Esophagus squamous epithelium (tissue), 4 donors: ENCODE measurements at regions not wholly inside any gene's neighbourhood (a gene's known extent, or its start where the extent isn't known, plus 50 kb on each side); places are given as distances from the start of the nearest gene placed in this dataset.
"Not testable (repeated sequence)": the region's sequence is repeated elsewhere in the genome, so short reads cannot be mapped to it uniquely, and the experiment has no call there.

Source experiments
- POLR2A ChIP-seq, 4 donors: fragments of 450-650 bp; IDR thresholded peaks; one replicate each; pipeline ENCODE4 v1.6.1; 2017; ENCODE audit warnings: antibody characterized with exemption in 4 of 4, mild to moderate bottlenecking in 4 of 4, moderate library complexity in 3 of 4
- TF ChIP-seq, protein P1 (sequence below), 6 experiments: fragments of 450-650 bp in 4 of 6; fragments of 200-600 bp in 2 of 6; sonication (generic) in 2 of 6; IDR thresholded peaks; one replicate each; pipeline ENCODE4 v1.5.1; 2016 to 2019; ENCODE audit warnings: antibody characterized with exemption in 6 of 6, mild to moderate bottlenecking in 4 of 6, moderate library complexity in 4 of 6

DNA sequence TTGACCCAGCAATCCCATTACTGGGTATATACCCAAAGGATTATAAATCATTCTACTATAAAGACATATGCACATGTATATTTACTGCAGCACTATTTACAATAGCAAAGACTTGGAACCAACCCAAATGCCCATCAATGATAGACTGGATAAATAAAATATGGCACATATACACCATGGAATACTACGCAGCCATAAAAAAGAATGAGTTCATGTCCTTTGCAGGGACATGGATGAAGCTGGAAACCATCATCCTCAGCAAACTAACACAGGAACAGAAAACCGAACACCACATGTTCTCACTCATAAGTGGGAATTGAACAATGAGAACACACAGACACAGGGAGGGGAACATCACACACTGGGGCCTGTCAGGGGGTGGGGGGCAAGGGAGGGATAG, 862.0 kb downstream of the KCNJ2 start:
- TF ChIP-seq, protein P1, sequence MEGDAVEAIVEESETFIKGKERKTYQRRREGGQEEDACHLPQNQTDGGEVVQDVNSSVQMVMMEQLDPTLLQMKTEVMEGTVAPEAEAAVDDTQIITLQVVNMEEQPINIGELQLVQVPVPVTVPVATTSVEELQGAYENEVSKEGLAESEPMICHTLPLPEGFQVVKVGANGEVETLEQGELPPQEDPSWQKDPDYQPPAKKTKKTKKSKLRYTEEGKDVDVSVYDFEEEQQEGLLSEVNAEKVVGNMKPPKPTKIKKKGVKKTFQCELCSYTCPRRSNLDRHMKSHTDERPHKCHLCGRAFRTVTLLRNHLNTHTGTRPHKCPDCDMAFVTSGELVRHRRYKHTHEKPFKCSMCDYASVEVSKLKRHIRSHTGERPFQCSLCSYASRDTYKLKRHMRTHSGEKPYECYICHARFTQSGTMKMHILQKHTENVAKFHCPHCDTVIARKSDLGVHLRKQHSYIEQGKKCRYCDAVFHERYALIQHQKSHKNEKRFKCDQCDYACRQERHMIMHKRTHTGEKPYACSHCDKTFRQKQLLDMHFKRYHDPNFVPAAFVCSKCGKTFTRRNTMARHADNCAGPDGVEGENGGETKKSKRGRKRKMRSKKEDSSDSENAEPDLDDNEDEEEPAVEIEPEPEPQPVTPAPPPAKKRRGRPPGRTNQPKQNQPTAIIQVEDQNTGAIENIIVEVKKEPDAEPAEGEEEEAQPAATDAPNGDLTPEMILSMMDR (IDR thresholded peaks at IDR 0.05), result not testable (repeated sequence)
- not testable (repeated sequence) for TF ChIP-seq POLR2A (IDR thresholded peaks at IDR 0.05)
